IMR-90 (cell line): ENCODE measurements at regions not wholly inside any gene's neighbourhood (a gene's known extent, or its start where the extent isn't known, plus 50 kb on each side); places are given as distances from the start of the nearest gene placed in this dataset.

Experiments
- ATAC-seq: fragments of 200-7000 bp; cut with Tn5 transposase; 2 replicates; pipeline ENCODE4 v1.9.1; 2020; ENCODE audit warnings: low read depth, mild to moderate bottlenecking, moderate library complexity
- BruUV-seq: library from RNA; stranded (reverse); fragments of 400-500 nt; replicated peaks from 2 replicates; lab custom pipeline; 2021; lab: Mats Ljungman, UMichigan
- CTCF ChIA-PET: fragments of 300-600 bp; formaldehyde crosslinking; extraction: SDS; loops from one replicate; lab custom pipeline; 2021; ENCODE audit warnings: antibody characterized with exemption; lab: Yijun Ruan, JAX
- POLR2A ChIA-PET: fragments of 300-600 bp; sonication (Branson Sonifier 250); formaldehyde crosslinking; loops from one replicate; lab custom pipeline; 2022; ENCODE audit warnings: antibody characterized with exemption; ENCODE audit not compliant: unreplicated experiment; lab: Charles Lee
- DNase-seq: peaks from one replicate; pipeline ENCODE4 v3.0.0; 2013
- H2AFZ ChIP-seq: replicated peaks from 2 replicates; pipeline ENCODE3; 2013; ENCODE audit warnings: low read length, mild to moderate bottlenecking; ENCODE audit not compliant: poor library complexity
- H2AK5ac ChIP-seq: 2 replicates; pipeline ENCODE4 v1.6.1; 2013; ENCODE audit warnings: low read depth, low read length, inconsistent platforms
- H2AK9ac ChIP-seq: replicated peaks from 2 replicates; pipeline ENCODE3; 2013; ENCODE audit warnings: mild to moderate bottlenecking, low read depth, low read length, moderate library complexity; ENCODE audit not compliant: poor library complexity
- H2BK120ac ChIP-seq: 2 replicates; pipeline ENCODE4 v1.6.1; 2013; ENCODE audit warnings: low read depth, low read length, inconsistent platforms
- H2BK15ac ChIP-seq: 3 replicates; pipeline ENCODE4 v1.6.1; 2013; ENCODE audit warnings: low read depth, low read length, inconsistent platforms
- H2BK20ac ChIP-seq: 2 replicates; pipeline ENCODE4 v1.6.1; 2013; ENCODE audit warnings: low read depth, mild to moderate bottlenecking, inconsistent platforms, low read length, moderate library complexity
- H2BK5ac ChIP-seq: 2 replicates; pipeline ENCODE4 v1.6.1; 2013; ENCODE audit warnings: mild to moderate bottlenecking, low read depth, low read length, inconsistent platforms; ENCODE audit not compliant: poor library complexity, severe bottlenecking
- H3K14ac ChIP-seq: replicated peaks from 2 replicates; pipeline ENCODE4 v1.6.1; 2013; ENCODE audit warnings: low read depth, low read length, inconsistent platforms
- H3K18ac ChIP-seq: 2 replicates; pipeline ENCODE4 v1.6.1; 2013; ENCODE audit warnings: low read depth, low read length, control low read depth
- H3K23ac ChIP-seq: 2 replicates; pipeline ENCODE4 v1.6.1; 2013; ENCODE audit warnings: low read depth, low read length, inconsistent platforms
- H3K27ac ChIP-seq: 2 replicates; pipeline ENCODE4 v1.5.1; 2013; ENCODE audit warnings: mild to moderate bottlenecking, control low read depth, low read length; ENCODE audit not compliant: insufficient read depth
- H3K27me3 ChIP-seq: 2 replicates; pipeline ENCODE4 v1.6.1; 2013; ENCODE audit warnings: low read length; ENCODE audit not compliant: control insufficient read depth, insufficient read depth
- H3K36me3 ChIP-seq: 2 replicates; pipeline ENCODE4 v1.6.1; 2013; ENCODE audit warnings: low read length, mixed read lengths; ENCODE audit not compliant: control insufficient read depth, insufficient read depth
- H3K4ac ChIP-seq: 2 replicates; pipeline ENCODE4 v1.6.1; 2013; ENCODE audit warnings: low read depth, low read length, inconsistent platforms
- H3K4me1 ChIP-seq: 2 replicates; pipeline ENCODE4 v1.6.1; 2013; ENCODE audit warnings: low read length, mixed read lengths; ENCODE audit not compliant: control insufficient read depth, insufficient read depth
- H3K4me2 ChIP-seq: 2 replicates; pipeline ENCODE4 v1.6.1; 2013; ENCODE audit warnings: low read depth, mild to moderate bottlenecking, control low read depth, low read length, moderate library complexity
- H3K4me3 ChIP-seq: 2 replicates; pipeline ENCODE4 v1.5.1; 2013; ENCODE audit warnings: low read depth, mild to moderate bottlenecking, control low read depth, low read length, moderate library complexity; ENCODE audit not compliant: insufficient read depth
- H3K56ac ChIP-seq: 2 replicates; pipeline ENCODE4 v1.6.1; 2013; ENCODE audit warnings: low read length, inconsistent platforms; ENCODE audit not compliant: insufficient read depth; ENCODE audit errors: extremely low read depth
- H3K79me1 ChIP-seq, 2 experiments: 2 replicates each; pipeline ENCODE4 v1.6.1; 2013; ENCODE audit warnings: low read length in 2 of 2, inconsistent platforms in 1 of 2, low read depth in 1 of 2
- H3K9ac ChIP-seq: 2 replicates; pipeline ENCODE4 v1.6.1; 2013; ENCODE audit warnings: low read depth, low read length, control low read depth
- H3K9me1 ChIP-seq: 2 replicates; pipeline ENCODE4 v1.6.1; 2013; ENCODE audit warnings: low read length, inconsistent platforms; ENCODE audit not compliant: insufficient read depth
- H3K9me3 ChIP-seq: 2 replicates; pipeline ENCODE4 v1.6.1; 2013; ENCODE audit warnings: low read length; ENCODE audit not compliant: control insufficient read depth, insufficient read depth
- H4K20me1 ChIP-seq: 2 replicates; pipeline ENCODE4 v1.6.1; 2013; ENCODE audit warnings: low read length, inconsistent platforms; ENCODE audit not compliant: insufficient read depth
- H4K5ac ChIP-seq: 2 replicates; pipeline ENCODE4 v1.6.1; 2013; ENCODE audit warnings: mild to moderate bottlenecking, low read depth, low read length, control low read depth
- H4K8ac ChIP-seq, 2 experiments: 2 replicates each; pipeline ENCODE4 v1.6.1; 2013; ENCODE audit warnings: low read depth in 2 of 2, low read length in 2 of 2, control low read depth in 1 of 2, inconsistent platforms in 1 of 2
- H4K91ac ChIP-seq: 2 replicates; pipeline ENCODE4 v1.6.1; 2013; ENCODE audit warnings: low read depth, low read length, inconsistent platforms; ENCODE audit not compliant: insufficient read depth
- BHLHE40 ChIP-seq: fragments of 150-350 bp; IDR thresholded peaks from 2 replicates; pipeline ENCODE4 v1.6.1; 2016; ENCODE audit warnings: mild to moderate bottlenecking, low read depth, low read length
- CHD1 ChIP-seq: IDR thresholded peaks from 2 replicates; pipeline ENCODE4 v1.6.1; 2012; ENCODE audit warnings: low read depth, low read length, improper control_type of control experiment
- MAFK ChIP-seq: IDR thresholded peaks from 2 replicates; pipeline ENCODE4 v1.6.1; 2012; ENCODE audit warnings: low read depth, low read length, improper control_type of control experiment
- RCOR1 ChIP-seq: IDR thresholded peaks from 2 replicates; pipeline ENCODE4 v1.6.1; 2012; ENCODE audit warnings: mild to moderate bottlenecking, low read length, improper control_type of control experiment; ENCODE audit not compliant: insufficient replicate concordance
- RFX5 ChIP-seq: IDR thresholded peaks from 2 replicates; pipeline ENCODE4 v1.8.0; 2012; ENCODE audit warnings: low read depth, mild to moderate bottlenecking, low read length, moderate library complexity
- WGBS, 2 experiments: methylation state at CpG; one replicate each; pipeline versions ENCODE4 v1.1.5 to v1.1.7; 2013; ENCODE audit warnings: missing lambda C conversion rate in 2 of 2; ENCODE audit not compliant: insufficient read length in 1 of 2; ENCODE audit errors: extremely low coverage in 2 of 2; 5-methylcytosine and 5-hydroxymethylcytosine counted together
- dilution Hi-C: fragments of 300-500 bp; cut with HindIII; formaldehyde crosslinking; loops from one replicate; pipeline ENCODE4 v1.14.3; 2018; ENCODE audit warnings: low sequenced_read_pairs; ENCODE audit not compliant: unreplicated experiment
- in situ Hi-C: fragments of 300-500 bp; cut with MboI; formaldehyde crosslinking; loops from 3 replicates; pipeline ENCODE4 v1.14.3; 2019; ENCODE audit warnings: low sequenced_read_pairs, inconsistent platforms, mixed read lengths
- intact Hi-C: fragments of 100-400 bp; cut with micrococcal nuclease; formaldehyde crosslinking; loops from 2 replicates; pipeline ENCODE4 v1.10.0; 2022

DNA sequence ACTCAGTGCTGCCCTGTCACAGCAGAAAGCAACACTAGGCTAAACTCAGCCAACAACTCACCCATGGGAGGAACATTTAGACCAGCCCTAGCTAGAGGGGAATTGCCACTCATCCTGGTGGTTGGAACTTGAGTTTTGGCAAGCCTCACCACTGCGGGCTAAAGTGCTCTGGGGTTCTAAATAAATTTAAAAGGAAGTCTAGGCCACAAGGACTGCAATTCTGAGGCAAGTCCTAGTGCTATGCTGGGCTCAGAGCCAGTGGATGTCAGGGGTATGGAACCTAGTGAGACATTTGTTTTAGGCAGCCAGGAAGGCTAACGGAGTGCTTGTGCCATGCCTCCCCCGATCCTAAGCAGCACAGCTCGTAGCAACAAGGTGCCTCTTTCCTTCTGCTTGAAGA is 78.0 kb downstream of the RGS13 start:
- H3K36me3 ChIP-seq = no peaks in the 10 kb centered on the region
- DNase-seq = no peak
- ATAC-seq = no peak
- ChIA-PET POLR2A (no interaction called here), CTCF (no interaction called here)
- no peak overlapping the region for H4K8ac ChIP-seq
- no peak overlapping the region for H2BK5ac ChIP-seq
- no peak overlapping the region for H4K91ac ChIP-seq
- no peak overlapping the region for H4K5ac ChIP-seq
- H3K9ac ChIP-seq = no peak overlapping the region
- H3K9me3 ChIP-seq = no peaks in the 10 kb centered on the region
- H2BK120ac ChIP-seq = no peak overlapping the region
- no peak overlapping the region for H2BK15ac ChIP-seq
- intact Hi-C loops = no loop called here
- no TSS peak for BruUV-seq
- H3K27me3 ChIP-seq = no peaks in the 10 kb centered on the region
- no peak overlapping the region for H2BK20ac ChIP-seq
- H3K27ac ChIP-seq = no peak overlapping the region
- in situ Hi-C loops = no loop called here
- peak overlapping the region; percentile 67; the same call in 1 of the 2 replicates for H3K23ac ChIP-seq
- no peak overlapping the region for H3K56ac ChIP-seq
- no peak overlapping the region for H3K18ac ChIP-seq
- dilution Hi-C loops = no loop called here
- TF ChIP-seq RCOR1 (no peak), MAFK (no peak), BHLHE40 (no peak), RFX5 (no peak), CHD1 (no peak)
- WGBS, 2 experiments = no CpG with 5 or more reads among the region's 4 CpGs
- no peak overlapping the region for H2AK9ac ChIP-seq
- peak overlapping the region; percentile 15; the same call in 1 of the 2 replicates for H2AK5ac ChIP-seq
- no peaks in the 10 kb centered on the region for H4K20me1 ChIP-seq
- 0 out of 2 replicates have a peak overlapping the region, but pooled peaks have one; percentile 66 for H3K14ac ChIP-seq
- H3K4me2 ChIP-seq = no peak overlapping the region
- peak overlapping the region; percentile 7; the same call in 1 of the 2 replicates for H3K4ac ChIP-seq
- no peaks in the 10 kb centered on the region; the same call in 1 of the 2 replicates for H3K9me1 ChIP-seq
- H3K4me3 ChIP-seq = no peak overlapping the region
- 0 out of 2 replicates have a peak, but pooled peaks cover 4% of the 10 kb centered on the region for H3K4me1 ChIP-seq
- no peak overlapping the region for H2AFZ ChIP-seq
- H3K79me1 ChIP-seq = no peaks in the 10 kb centered on the region
